Right lung (tissue), 2 donors: ENCODE measurements at regions not wholly inside any gene's neighbourhood (a gene's known extent, or its start where the extent isn't known, plus 50 kb on each side); places are given as distances from the start of the nearest gene placed in this dataset.

ENCODE experiments used
- DNase-seq, 2 donors: peaks; one replicate each; pipeline ENCODE4 v3.0.0-alpha.2; 2013

- peak; percentile 6 to 10 for DNase-seq
These were observed 355.5 kb downstream of the TLR4 start for GRCh38 chr9:118059484-118060278.

- no peak for DNase-seq
These were observed 379.0 kb downstream of the TLR4 start for GRCh38 chr9:118083161-118083560.

GRCh38 chr9:118088090-118088489 is 383.9 kb downstream of the TLR4 start:
- DNase-seq = no peak

GRCh38 chr9:118091226-118091625 is 387.0 kb downstream of the TLR4 start:
- no peak for DNase-seq

GRCh38 chr9:118091711-118092500 is 387.7 kb downstream of the TLR4 start:
- DNase-seq = no peak

- no peak for DNase-seq
These were observed 390.2 kb downstream of the TLR4 start for GRCh38 chr9:118094387-118094786.

GRCh38 chr9:118100529-118101419 is 396.6 kb downstream of the TLR4 start:
- no peak for DNase-seq

- DNase-seq = no peak
These were observed 400.2 kb downstream of the TLR4 start for GRCh38 chr9:118104363-118104762.

GRCh38 chr9:118108971-118109370 is 404.8 kb downstream of the TLR4 start:
- no peak for DNase-seq

GRCh38 chr9:118109542-118109941 is 405.3 kb downstream of the TLR4 start:
- DNase-seq = no peak

GRCh38 chr9:118121361-118121760 is 417.2 kb downstream of the TLR4 start:
- DNase-seq = no peak

GRCh38 chr9:118128313-118128712 is 424.1 kb downstream of the TLR4 start:
- DNase-seq = no peak

GRCh38 chr9:118129541-118129940 is 425.3 kb downstream of the TLR4 start:
- no peak for DNase-seq

- no peak for DNase-seq
These were observed 444.8 kb downstream of the TLR4 start for GRCh38 chr9:118148990-118149389.

- DNase-seq = no peak
These were observed 452.6 kb downstream of the TLR4 start for GRCh38 chr9:118156846-118157245.

- DNase-seq = no peak
These were observed 458.5 kb downstream of the TLR4 start for GRCh38 chr9:118162716-118163115.

- no peak for DNase-seq
These were observed 459.5 kb downstream of the TLR4 start for GRCh38 chr9:118163751-118164150.

- DNase-seq = no peak
These were observed 461.2 kb downstream of the TLR4 start for GRCh38 chr9:118165451-118165850.

- no peak for DNase-seq
These were observed 466.1 kb downstream of the TLR4 start for GRCh38 chr9:118170032-118170955.

- DNase-seq = no peak
These were observed 473.0 kb downstream of the TLR4 start for GRCh38 chr9:118177241-118177640.

GRCh38 chr9:118183576-118183975 is 479.4 kb downstream of the TLR4 start:
- no peak for DNase-seq
